H1 (cell line): ENCODE measurements at regions not wholly inside any gene's neighbourhood (a gene's known extent, or its start where the extent isn't known, plus 50 kb on each side); places are given as distances from the start of the nearest gene placed in this dataset.
"Not testable (repeated sequence)": the region's sequence is repeated elsewhere in the genome, so short reads cannot be mapped to it uniquely, and the experiment has no call there.

ENCODE experiments used
- E2F6 ChIP-seq: IDR thresholded peaks from 2 replicates; pipeline ENCODE4 v1.6.1; 2012; ENCODE audit warnings: inconsistent platforms
- EP300 ChIP-seq, 2 experiments: IDR thresholded peaks; 1 replicate in 1 of 2; 2 replicates in 1 of 2; pipeline ENCODE4 v1.6.1; 2011 to 2012; ENCODE audit warnings: low read depth in 2 of 2, low read length in 2 of 2, mild to moderate bottlenecking in 2 of 2, borderline replicate concordance in 1 of 2, inconsistent platforms in 1 of 2, moderate library complexity in 1 of 2
- NRF1 ChIP-seq: IDR thresholded peaks from 2 replicates; pipeline ENCODE4 v1.6.1; 2011; ENCODE audit warnings: mild to moderate bottlenecking, low read depth, low read length, improper control_type of control experiment
- POLR2A ChIP-seq, 2 experiments: IDR thresholded peaks; 1 replicate in 1 of 2; 2 replicates in 1 of 2; pipeline ENCODE4 v1.6.1; 2011; ENCODE audit warnings: low read depth in 2 of 2, low read length in 2 of 2, mild to moderate bottlenecking in 2 of 2; ENCODE audit errors: control extremely low read depth in 1 of 2
- RFX5 ChIP-seq: IDR thresholded peaks from 2 replicates; pipeline ENCODE4 v1.6.1; 2011; ENCODE audit warnings: low read depth, low read length, improper control_type of control experiment, borderline replicate concordance
- SRF ChIP-seq: IDR thresholded peaks from 2 replicates; pipeline ENCODE4 v1.6.1; 2011; ENCODE audit warnings: mild to moderate bottlenecking, low read depth, low read length, moderate library complexity
- TF ChIP-seq, protein P1 (sequence below), 3 experiments: IDR thresholded peaks; 1 replicate in 2 of 3; 2 replicates in 1 of 3; pipeline versions ENCODE4 v1.5.1 to v1.6.1; 2011; ENCODE audit warnings: low read length in 3 of 3, mild to moderate bottlenecking in 3 of 3, inconsistent platforms in 2 of 3, low read depth in 1 of 3, moderate library complexity in 1 of 3; ENCODE audit not compliant: insufficient read depth in 1 of 3; ENCODE audit errors: control extremely low read depth in 1 of 3

DNA sequence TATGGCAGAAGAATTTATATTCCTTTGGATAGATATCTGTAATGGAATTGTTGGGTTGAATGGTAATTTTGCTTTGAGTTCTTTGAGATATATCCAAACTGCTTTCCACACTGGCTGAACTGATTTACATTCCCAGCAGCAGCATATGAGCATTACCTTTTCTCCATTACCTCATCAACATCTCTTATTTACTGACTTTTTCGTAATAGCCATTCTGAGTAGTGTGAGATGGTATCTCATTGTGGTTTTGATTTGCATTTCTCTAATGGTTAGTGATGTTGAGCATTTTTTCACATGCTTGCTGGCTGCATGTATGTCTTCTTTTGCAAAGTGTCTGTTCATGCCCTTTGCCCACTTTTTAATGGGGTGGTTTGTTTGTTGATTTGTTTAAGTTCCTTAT, 404.5 kb downstream of the SUCLG1 start:
- TF ChIP-seq, protein P1, sequence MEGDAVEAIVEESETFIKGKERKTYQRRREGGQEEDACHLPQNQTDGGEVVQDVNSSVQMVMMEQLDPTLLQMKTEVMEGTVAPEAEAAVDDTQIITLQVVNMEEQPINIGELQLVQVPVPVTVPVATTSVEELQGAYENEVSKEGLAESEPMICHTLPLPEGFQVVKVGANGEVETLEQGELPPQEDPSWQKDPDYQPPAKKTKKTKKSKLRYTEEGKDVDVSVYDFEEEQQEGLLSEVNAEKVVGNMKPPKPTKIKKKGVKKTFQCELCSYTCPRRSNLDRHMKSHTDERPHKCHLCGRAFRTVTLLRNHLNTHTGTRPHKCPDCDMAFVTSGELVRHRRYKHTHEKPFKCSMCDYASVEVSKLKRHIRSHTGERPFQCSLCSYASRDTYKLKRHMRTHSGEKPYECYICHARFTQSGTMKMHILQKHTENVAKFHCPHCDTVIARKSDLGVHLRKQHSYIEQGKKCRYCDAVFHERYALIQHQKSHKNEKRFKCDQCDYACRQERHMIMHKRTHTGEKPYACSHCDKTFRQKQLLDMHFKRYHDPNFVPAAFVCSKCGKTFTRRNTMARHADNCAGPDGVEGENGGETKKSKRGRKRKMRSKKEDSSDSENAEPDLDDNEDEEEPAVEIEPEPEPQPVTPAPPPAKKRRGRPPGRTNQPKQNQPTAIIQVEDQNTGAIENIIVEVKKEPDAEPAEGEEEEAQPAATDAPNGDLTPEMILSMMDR (IDR thresholded peaks at IDR 0.05; ENCODE audit: control extremely low read depth in 1 of 3, insufficient read depth in 1 of 3, low read depth in 1 of 3, low read length in 3 of 3): not testable (repeated sequence)
- TF ChIP-seq EP300 (IDR thresholded peaks at IDR 0.05; ENCODE audit: borderline replicate concordance in 1 of 2, low read depth in 2 of 2, low read length in 2 of 2); POLR2A (IDR thresholded peaks at IDR 0.05; ENCODE audit: control extremely low read depth in 1 of 2, low read depth in 2 of 2, low read length in 2 of 2); SRF; NRF1; RFX5; E2F6: not testable (repeated sequence)
